Muscle layer of duodenum (tissue), 2 donors: ENCODE measurements at regions not wholly inside any gene's neighbourhood (a gene's known extent, or its start where the extent isn't known, plus 50 kb on each side); places are given as distances from the start of the nearest gene placed in this dataset.

Source experiments
- H3K27ac ChIP-seq: one replicate; pipeline ENCODE4 v1.7.0; 2013; ENCODE audit warnings: mild to moderate bottlenecking, low read length
- H3K27me3 ChIP-seq: one replicate; pipeline ENCODE4 v1.7.0; 2013; ENCODE audit warnings: low read depth, mild to moderate bottlenecking, control low read depth, low read length
- H3K36me3 ChIP-seq, 2 donors: one replicate each; pipeline ENCODE4 v1.7.0; 2013; ENCODE audit warnings: low read length in 2 of 2, control low read depth in 1 of 2, mild to moderate bottlenecking in 1 of 2; ENCODE audit not compliant: insufficient read depth in 2 of 2, control insufficient read depth in 1 of 2
- H3K4me1 ChIP-seq, 2 donors: one replicate each; pipeline ENCODE4 v1.7.0; 2013; ENCODE audit warnings: low read length in 2 of 2, mild to moderate bottlenecking in 2 of 2, control low read depth in 1 of 2, moderate library complexity in 1 of 2; ENCODE audit not compliant: insufficient read depth in 2 of 2, control insufficient read depth in 1 of 2
- H3K4me3 ChIP-seq, 2 donors: one replicate each; pipeline ENCODE4 v1.7.0; 2013; ENCODE audit warnings: low read length in 2 of 2, low read depth in 1 of 2, mild to moderate bottlenecking in 1 of 2
- H3K9me3 ChIP-seq, 2 donors: one replicate each; pipeline ENCODE4 v1.7.0; 2013; ENCODE audit warnings: low read length in 2 of 2, control low read depth in 1 of 2, mild to moderate bottlenecking in 1 of 2; ENCODE audit not compliant: control insufficient read depth in 1 of 2
- donor health status: healthy.

- Histone ChIP-seq H3K4me1 (no peaks in the 10 kb centered on the region), H3K27me3 (no peaks in the 10 kb centered on the region), H3K4me3 (no peak overlapping the region), H3K27ac (no peak overlapping the region), H3K9me3 (no peaks in the 10 kb centered on the region), H3K36me3 (no peaks in the 10 kb centered on the region)
Measured at GRCh38 chr12:116427200-116427930, 131.8 kb upstream of the MAP1LC3B2 start.

GRCh38 chr12:116429826-116430360 is 129.3 kb upstream of the MAP1LC3B2 start:
- no peak overlapping the region for H3K4me3 ChIP-seq
- no peaks in the 10 kb centered on the region for H3K27me3 ChIP-seq
- peaks cover 0 to 12% of the 10 kb centered on the region in 2 donors for H3K4me1 ChIP-seq
- H3K36me3 ChIP-seq: no peaks in the 10 kb centered on the region
- no peaks in the 10 kb centered on the region for H3K9me3 ChIP-seq
- no peak overlapping the region for H3K27ac ChIP-seq

GRCh38 chr12:116430911-116431565 is 128.1 kb upstream of the MAP1LC3B2 start:
- H3K4me1 ChIP-seq: peaks cover 0 to 13% of the 10 kb centered on the region in 2 donors
- no peaks in the 10 kb centered on the region for H3K27me3 ChIP-seq
- no peaks in the 10 kb centered on the region for H3K9me3 ChIP-seq
- H3K36me3 ChIP-seq: no peaks in the 10 kb centered on the region
- H3K27ac ChIP-seq: no peak overlapping the region
- H3K4me3 ChIP-seq: no peak overlapping the region

- peaks cover 0 to 13% of the 10 kb centered on the region in 2 donors for H3K4me1 ChIP-seq
- no peak overlapping the region for H3K4me3 ChIP-seq
- H3K36me3 ChIP-seq: no peaks in the 10 kb centered on the region
- H3K27me3 ChIP-seq: no peaks in the 10 kb centered on the region
- no peak overlapping the region for H3K27ac ChIP-seq
- no peaks in the 10 kb centered on the region for H3K9me3 ChIP-seq
Measured at GRCh38 chr12:116431677-116432300, 127.4 kb upstream of the MAP1LC3B2 start.

GRCh38 chr12:116432314-116432750 is 126.8 kb upstream of the MAP1LC3B2 start:
- peaks cover 0 to 13% of the 10 kb centered on the region in 2 donors for H3K4me1 ChIP-seq
- no peak overlapping the region for H3K27ac ChIP-seq
- no peaks in the 10 kb centered on the region for H3K27me3 ChIP-seq
- H3K9me3 ChIP-seq: no peaks in the 10 kb centered on the region
- no peak overlapping the region for H3K4me3 ChIP-seq
- no peaks in the 10 kb centered on the region for H3K36me3 ChIP-seq

GRCh38 chr12:116433249-116433648 is 125.9 kb upstream of the MAP1LC3B2 start:
- Histone ChIP-seq H3K4me1 (peaks cover 0 to 13% of the 10 kb centered on the region in 2 donors), H3K27me3 (no peaks in the 10 kb centered on the region), H3K9me3 (no peaks in the 10 kb centered on the region), H3K4me3 (no peak overlapping the region), H3K27ac (no peak overlapping the region), H3K36me3 (no peaks in the 10 kb centered on the region)

GRCh38 chr12:116434155-116435011 is 124.8 kb upstream of the MAP1LC3B2 start:
- Histone ChIP-seq H3K4me3 (peak overlapping the region; percentile 43 to 48), H3K36me3 (no peaks in the 10 kb centered on the region), H3K27ac (peak overlapping the region; percentile 91), H3K9me3 (no peaks in the 10 kb centered on the region), H3K4me1 (peaks cover 0 to 13% of the 10 kb centered on the region in 2 donors), H3K27me3 (no peaks in the 10 kb centered on the region)

GRCh38 chr12:116435984-116436383 is 123.2 kb upstream of the MAP1LC3B2 start:
- H3K27ac ChIP-seq: no peak overlapping the region
- H3K36me3 ChIP-seq: no peaks in the 10 kb centered on the region
- no peak overlapping the region for H3K4me3 ChIP-seq
- peaks cover 0 to 13% of the 10 kb centered on the region in 2 donors for H3K4me1 ChIP-seq
- no peaks in the 10 kb centered on the region for H3K9me3 ChIP-seq
- H3K27me3 ChIP-seq: no peaks in the 10 kb centered on the region

- Histone ChIP-seq H3K9me3 (no peaks in the 10 kb centered on the region), H3K36me3 (no peaks in the 10 kb centered on the region), H3K4me3 (no peak overlapping the region), H3K27ac (no peak overlapping the region), H3K4me1 (peaks cover 0 to 13% of the 10 kb centered on the region in 2 donors), H3K27me3 (no peaks in the 10 kb centered on the region)
Measured at GRCh38 chr12:116436561-116437249, 122.5 kb upstream of the MAP1LC3B2 start.

- no peak overlapping the region for H3K4me3 ChIP-seq
- no peaks in the 10 kb centered on the region for H3K4me1 ChIP-seq
- no peaks in the 10 kb centered on the region for H3K27me3 ChIP-seq
- H3K9me3 ChIP-seq: no peaks in the 10 kb centered on the region
- H3K27ac ChIP-seq: no peak overlapping the region
- no peaks in the 10 kb centered on the region for H3K36me3 ChIP-seq
Measured at GRCh38 chr12:116441292-116441691, 117.9 kb upstream of the MAP1LC3B2 start.
